Ectodermal cell (in vitro differentiated cells): ENCODE measurements at regions not wholly inside any gene's neighbourhood (a gene's known extent, or its start where the extent isn't known, plus 50 kb on each side); places are given as distances from the start of the nearest gene placed in this dataset.

ENCODE experiments used
- H3K27ac ChIP-seq: 2 replicates; pipeline ENCODE4 v1.7.0; 2013; ENCODE audit warnings: mild to moderate bottlenecking, low read depth, low read length; ENCODE audit not compliant: insufficient read depth, poor library complexity, severe bottlenecking
- H3K27me3 ChIP-seq: 2 replicates; pipeline ENCODE4 v1.7.0; 2013; ENCODE audit warnings: mild to moderate bottlenecking, low read length; ENCODE audit not compliant: insufficient read depth, control insufficient read depth, poor library complexity, severe bottlenecking
- H3K36me3 ChIP-seq: one replicate; pipeline ENCODE4 v1.7.0; 2013; ENCODE audit warnings: low read length; ENCODE audit not compliant: control insufficient read depth, insufficient read depth
- H3K4me1 ChIP-seq: one replicate; pipeline ENCODE4 v1.7.0; 2013; ENCODE audit warnings: low read length; ENCODE audit not compliant: control insufficient read depth, insufficient read depth
- H3K4me3 ChIP-seq: 2 replicates; pipeline ENCODE4 v1.7.0; 2013; ENCODE audit warnings: low read depth, low read length, control low read depth; ENCODE audit not compliant: insufficient read depth
- H3K9me3 ChIP-seq: 2 replicates; pipeline ENCODE4 v1.7.0; 2013; ENCODE audit warnings: mild to moderate bottlenecking, low read length, moderate library complexity; ENCODE audit not compliant: control insufficient read depth
- WGBS, 2 experiments: methylation state at CpG; one replicate each; pipeline ENCODE4 v1.1.7; 2013; ENCODE audit warnings: missing lambda C conversion rate in 2 of 2; 5-methylcytosine and 5-hydroxymethylcytosine counted together

DNA sequence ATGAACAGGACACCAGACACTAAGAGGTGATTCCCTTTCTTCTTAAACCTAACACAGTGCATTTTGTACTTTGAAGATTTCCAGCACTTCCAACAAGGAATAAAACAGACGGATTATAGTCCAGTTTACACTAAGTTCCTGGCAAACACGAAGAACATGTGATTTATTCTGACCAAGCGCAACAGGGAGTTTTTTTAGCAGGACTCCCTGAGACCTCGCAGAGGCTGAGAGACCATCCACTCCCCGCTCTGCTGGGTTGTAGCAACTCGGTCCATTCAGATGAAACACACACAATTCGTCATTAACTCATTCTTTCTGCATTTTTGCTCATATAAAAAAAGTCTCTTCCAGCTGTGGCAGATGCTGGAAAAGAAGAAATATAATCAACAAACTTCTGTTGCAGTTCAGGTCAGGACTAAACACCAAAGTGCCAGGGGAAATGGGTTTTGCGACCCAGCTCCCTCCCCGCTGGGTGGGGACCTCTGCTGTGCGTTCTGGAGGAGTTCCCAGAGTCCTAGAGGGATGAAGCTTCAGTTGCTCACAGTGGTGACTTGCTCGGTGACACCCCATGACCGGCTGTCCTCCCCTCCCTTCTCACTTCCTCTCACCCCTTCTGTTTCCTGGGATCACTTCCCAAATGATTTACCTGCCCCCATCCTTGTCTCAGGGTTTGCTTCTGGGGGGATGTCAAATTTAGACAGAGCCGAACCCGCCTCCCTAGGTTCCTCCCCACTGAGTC, 52.5 kb downstream of the KCNF1 start:
- 66 to 72% methylated on average over 14 of the region's 14 CpGs for WGBS, 2 experiments
- no peak overlapping the region for H3K27ac ChIP-seq
- H3K9me3 ChIP-seq: no peaks in the 10 kb centered on the region
- no peaks in the 10 kb centered on the region for H3K27me3 ChIP-seq
- H3K4me1 ChIP-seq: no peaks in the 10 kb centered on the region
- no peak overlapping the region for H3K4me3 ChIP-seq
- H3K36me3 ChIP-seq: no peaks in the 10 kb centered on the region

DNA sequence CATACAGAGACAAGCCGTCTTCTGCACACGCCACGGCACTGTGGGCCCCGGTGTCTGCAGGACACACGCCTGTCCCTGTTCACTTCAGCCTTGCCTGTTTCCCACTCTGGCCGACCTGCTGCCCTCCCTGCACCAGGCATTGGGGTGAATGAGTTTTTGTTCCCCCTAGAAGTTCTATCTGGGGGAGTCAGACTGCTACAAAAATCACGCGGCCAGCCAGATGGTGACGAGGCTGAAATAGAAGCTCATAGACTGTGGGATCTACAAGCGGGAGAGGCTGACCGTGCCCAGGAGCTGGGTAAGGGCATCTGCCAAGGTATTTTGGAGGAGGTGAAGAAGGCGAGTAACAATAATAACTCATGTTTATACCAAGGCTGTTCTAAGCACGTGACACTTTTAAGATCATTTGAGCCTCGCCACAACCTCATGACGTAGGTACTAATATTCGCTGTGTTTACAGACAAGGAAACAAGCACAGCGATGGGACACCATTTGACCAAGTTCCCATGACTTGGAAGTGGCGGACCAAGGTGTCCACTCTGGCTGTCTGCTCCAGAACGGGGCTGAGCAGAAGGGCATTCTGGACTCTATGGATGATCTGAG, 53.6 kb downstream of the KCNF1 start:
- Histone ChIP-seq H3K27me3 (no peaks in the 10 kb centered on the region), H3K36me3 (no peaks in the 10 kb centered on the region), H3K4me1 (no peaks in the 10 kb centered on the region), H3K9me3 (no peaks in the 10 kb centered on the region), H3K27ac (no peak overlapping the region), H3K4me3 (no peak overlapping the region)
- 95 to 97% methylated on average over 19 of the region's 19 CpGs for WGBS, 2 experiments

DNA sequence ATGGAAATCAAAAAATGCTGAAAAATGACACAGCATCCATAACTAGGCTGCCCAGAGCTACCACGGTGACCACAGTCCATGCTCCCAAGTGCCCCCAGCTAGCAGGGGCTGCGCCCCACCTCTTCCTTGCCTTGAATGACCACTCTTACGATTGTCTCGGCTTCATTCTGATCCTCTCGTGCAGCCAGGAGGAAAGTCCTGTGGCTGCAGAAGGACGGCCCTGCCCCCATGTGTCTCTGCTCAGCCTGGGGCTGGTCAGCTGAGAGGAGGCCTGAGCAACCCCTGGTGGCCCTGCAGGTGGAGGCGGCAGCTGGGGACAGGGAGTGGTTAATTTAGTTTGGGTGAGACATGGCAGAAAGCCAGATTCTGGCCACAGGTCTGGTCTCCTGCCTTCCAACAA, 54.3 kb downstream of the KCNF1 start:
- H3K27me3 ChIP-seq: no peaks in the 10 kb centered on the region
- peaks cover 3% of the 10 kb centered on the region for H3K4me1 ChIP-seq
- no peak overlapping the region for H3K4me3 ChIP-seq
- H3K27ac ChIP-seq: no peak overlapping the region
- no peaks in the 10 kb centered on the region for H3K36me3 ChIP-seq
- WGBS, 2 experiments: 88 to 90% methylated on average over 7 of the region's 7 CpGs
- no peaks in the 10 kb centered on the region for H3K9me3 ChIP-seq

DNA sequence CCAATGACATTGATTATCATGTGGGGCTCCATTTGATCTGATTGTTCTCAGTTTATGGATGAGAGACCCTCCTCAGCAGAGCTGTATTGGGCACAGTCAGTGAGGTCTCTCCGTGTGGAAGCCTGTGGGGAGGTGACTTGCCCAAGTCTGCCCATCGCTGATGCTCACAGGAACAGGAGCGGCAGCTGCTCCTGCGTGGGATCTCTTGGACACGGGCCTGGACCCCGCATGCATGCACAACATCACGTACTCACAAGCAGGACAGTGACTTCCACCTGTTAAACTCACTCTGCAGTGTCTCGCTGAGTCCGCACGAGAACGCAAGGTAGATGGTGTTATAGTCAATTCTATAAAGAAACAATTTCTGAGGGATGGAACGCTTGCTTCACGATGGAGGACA, 55.0 kb downstream of the KCNF1 start:
- no peaks in the 10 kb centered on the region for H3K9me3 ChIP-seq
- no peaks in the 10 kb centered on the region for H3K27me3 ChIP-seq
- no peaks in the 10 kb centered on the region for H3K36me3 ChIP-seq
- no peak overlapping the region for H3K27ac ChIP-seq
- 89 to 91% methylated on average over 13 of the region's 13 CpGs for WGBS, 2 experiments
- peaks cover 10% of the 10 kb centered on the region for H3K4me1 ChIP-seq
- H3K4me3 ChIP-seq: no peak overlapping the region

DNA sequence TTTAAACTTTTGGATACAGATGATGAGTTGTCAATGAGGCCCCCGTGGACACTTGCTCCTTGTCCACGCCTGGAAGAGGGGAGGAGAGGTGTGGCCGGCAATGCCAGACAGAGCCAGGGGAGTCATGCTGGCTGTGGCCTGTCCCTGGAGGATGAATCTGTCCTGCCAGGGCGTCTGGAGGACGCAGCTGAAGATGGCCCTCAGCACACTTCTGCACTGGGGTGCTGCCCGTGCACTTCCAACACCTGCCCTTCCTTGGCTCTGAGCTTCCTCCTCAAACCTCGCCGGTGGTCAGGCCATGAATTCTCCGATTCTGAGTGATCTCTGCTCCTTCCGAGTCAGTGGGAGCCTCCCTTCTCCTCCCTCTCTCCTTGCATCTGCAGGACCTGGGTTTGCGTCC, 56.4 kb downstream of the KCNF1 start:
- H3K27me3 ChIP-seq: no peaks in the 10 kb centered on the region
- WGBS, 2 experiments: 88 to 92% methylated on average over 11 of the region's 11 CpGs
- H3K4me3 ChIP-seq: no peak overlapping the region
- peaks cover 16% of the 10 kb centered on the region for H3K4me1 ChIP-seq
- H3K9me3 ChIP-seq: no peaks in the 10 kb centered on the region
- no peak overlapping the region for H3K27ac ChIP-seq
- no peaks in the 10 kb centered on the region for H3K36me3 ChIP-seq

DNA sequence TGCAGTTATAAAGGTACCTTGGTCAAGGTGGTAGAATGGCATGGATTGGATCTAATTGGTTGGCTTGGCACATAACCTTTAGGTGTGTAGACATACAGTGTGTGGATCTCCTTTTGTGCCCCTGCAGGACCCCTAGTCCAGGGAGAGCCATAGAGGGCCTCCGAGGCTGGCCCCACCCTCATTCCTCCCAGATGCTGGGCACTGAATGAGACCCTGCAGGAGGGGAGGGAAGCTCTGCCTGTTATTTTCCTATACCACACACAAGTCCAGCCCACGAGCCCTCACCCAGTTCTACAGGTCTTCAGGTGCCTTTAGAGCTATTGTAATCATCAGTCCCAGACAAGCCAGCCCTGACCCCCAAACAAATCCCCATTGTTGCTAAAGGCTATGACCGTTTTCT, 58.9 kb downstream of the KCNF1 start:
- Histone ChIP-seq H3K36me3 (no peaks in the 10 kb centered on the region), H3K4me3 (no peak overlapping the region), H3K4me1 (peaks cover 23% of the 10 kb centered on the region)

DNA sequence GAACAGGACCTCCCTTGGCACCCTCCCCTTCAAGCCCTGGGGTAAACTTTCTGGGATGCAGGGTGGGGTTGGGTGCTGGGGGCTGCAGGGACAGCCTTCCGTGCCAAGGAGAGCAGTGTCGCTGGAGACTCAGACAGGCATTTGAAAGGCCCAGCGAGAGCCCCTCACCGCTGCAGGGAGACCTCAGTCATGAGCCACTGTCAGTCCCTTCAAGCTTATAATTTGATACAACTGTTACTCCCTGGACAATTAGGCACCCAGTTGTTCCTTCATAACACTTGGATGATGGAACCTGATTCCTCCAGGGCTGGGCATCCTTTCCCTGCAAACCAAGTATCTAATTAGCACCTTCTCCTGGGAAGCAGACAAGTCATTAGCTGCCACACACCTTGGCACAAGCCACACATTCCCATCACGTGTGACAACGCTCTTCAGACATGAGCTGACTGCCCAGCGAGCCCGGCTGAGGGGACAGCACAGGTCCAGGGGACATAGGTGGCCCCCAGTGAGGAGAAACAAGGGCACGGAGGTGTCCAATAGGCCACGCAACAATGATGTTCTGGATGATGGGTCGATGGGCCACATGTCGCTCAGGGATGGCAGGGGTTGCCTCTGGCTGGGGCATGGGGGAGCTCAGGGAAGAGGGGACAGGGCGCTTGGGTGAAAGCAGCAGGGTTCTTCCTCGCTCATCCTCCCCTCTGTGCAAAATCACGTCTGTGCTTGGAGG, 59.6 kb downstream of the KCNF1 start:
- Histone ChIP-seq H3K4me3 (no peak overlapping the region), H3K4me1 (peaks cover 23% of the 10 kb centered on the region), H3K27ac (no peak overlapping the region), H3K36me3 (no peaks in the 10 kb centered on the region), H3K9me3 (no peaks in the 10 kb centered on the region), H3K27me3 (no peaks in the 10 kb centered on the region)
- 84% methylated on average over 15 of the region's 15 CpGs for WGBS, 2 experiments

More for the DNA sequence above, 58.9 kb downstream of the KCNF1 start:
- H3K27me3 ChIP-seq: no peaks in the 10 kb centered on the region
- 24 to 40% methylated on average over 3 of the region's 3 CpGs for WGBS, 2 experiments
- no peaks in the 10 kb centered on the region for H3K9me3 ChIP-seq
- no peak overlapping the region for H3K27ac ChIP-seq

DNA sequence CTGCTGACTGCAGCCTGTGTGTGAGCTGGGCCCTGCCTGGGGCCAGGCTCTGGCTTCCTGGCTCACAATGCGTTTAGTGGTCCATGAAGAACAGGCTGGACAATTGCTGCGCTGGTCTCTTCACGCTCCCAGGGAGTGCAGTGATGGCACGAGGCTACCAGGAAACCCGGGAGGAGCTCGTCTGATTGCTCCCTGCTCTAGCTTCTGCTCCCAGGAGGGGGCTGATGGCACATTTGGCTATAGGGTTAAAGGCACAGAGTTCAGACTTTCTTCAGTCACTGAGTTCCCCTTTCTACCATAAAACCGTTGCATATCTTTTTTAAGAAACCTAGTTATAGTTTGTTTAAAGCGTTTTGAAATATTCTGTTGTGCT, 60.1 kb downstream of the KCNF1 start:
- no peak overlapping the region for H3K27ac ChIP-seq
- no peaks in the 10 kb centered on the region for H3K36me3 ChIP-seq
- H3K4me3 ChIP-seq: no peak overlapping the region
- 52 to 53% methylated on average over 7 to 8 of the region's 8 CpGs for WGBS, 2 experiments
- H3K4me1 ChIP-seq: peaks cover 23% of the 10 kb centered on the region
- no peaks in the 10 kb centered on the region for H3K27me3 ChIP-seq
- no peaks in the 10 kb centered on the region for H3K9me3 ChIP-seq

DNA sequence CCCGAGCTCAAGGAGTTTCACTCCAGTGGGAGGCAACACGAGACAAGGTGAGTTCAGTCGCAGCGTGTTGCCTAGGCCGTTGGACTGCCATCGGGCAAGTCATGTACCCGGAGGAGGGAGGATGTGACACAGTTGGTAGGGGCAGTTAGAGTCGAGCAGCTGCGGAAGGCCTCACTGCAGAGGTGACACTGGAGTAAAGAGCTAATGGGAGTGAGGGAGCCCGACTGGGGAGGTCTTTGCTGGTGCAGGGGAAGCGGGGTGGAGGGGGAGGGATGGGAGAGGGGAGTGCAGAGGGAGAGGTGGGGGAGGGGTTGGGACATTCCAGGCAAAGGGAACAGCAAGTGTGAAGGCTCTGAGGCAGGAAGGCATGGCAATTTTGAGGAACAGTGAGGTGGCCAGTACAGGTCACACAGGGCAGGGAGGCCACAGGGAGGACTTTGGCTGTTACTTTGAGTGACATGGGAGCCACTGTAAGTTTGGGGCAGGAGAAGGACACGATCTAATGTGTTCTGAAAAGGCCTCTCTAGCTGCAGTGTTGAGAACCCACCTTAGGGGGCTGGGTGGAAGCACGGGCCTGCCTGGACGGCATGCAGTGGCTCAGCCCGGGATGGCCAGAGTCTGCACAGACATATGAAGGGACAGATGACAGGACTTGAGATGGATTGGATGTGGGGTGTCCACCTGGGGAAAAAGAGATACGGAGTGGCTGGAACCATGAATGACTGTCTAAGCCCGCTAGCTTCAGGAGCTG, 61.1 kb downstream of the KCNF1 start:
- 82 to 84% methylated on average over 17 of the region's 17 CpGs for WGBS, 2 experiments
- Histone ChIP-seq H3K9me3 (no peaks in the 10 kb centered on the region), H3K36me3 (no peaks in the 10 kb centered on the region), H3K4me1 (peaks cover 32% of the 10 kb centered on the region), H3K4me3 (no peak overlapping the region), H3K27me3 (no peaks in the 10 kb centered on the region), H3K27ac (no peak overlapping the region)

DNA sequence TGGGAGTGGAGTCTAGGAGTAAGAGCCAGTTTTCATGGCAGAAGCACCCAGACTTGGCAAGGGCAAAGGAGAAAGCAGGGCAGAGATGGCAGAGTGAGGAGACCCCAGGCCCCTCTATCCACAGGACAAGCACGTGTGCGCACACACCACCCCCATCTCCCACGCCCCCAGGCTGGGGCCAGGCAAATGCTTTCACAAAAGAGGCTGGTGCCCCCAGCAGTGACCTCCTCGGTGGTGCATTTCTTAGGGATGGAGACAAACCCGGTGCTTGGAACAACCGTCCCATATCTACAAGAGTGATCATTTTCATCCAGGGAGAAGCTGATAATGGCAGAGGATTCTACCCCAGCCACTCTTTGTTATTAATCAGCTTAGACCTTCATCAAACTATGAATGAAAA, 62.0 kb downstream of the KCNF1 start:
- Histone ChIP-seq H3K27ac (no peak overlapping the region), H3K4me1 (peaks cover 38% of the 10 kb centered on the region), H3K9me3 (no peaks in the 10 kb centered on the region), H3K27me3 (no peaks in the 10 kb centered on the region), H3K36me3 (no peaks in the 10 kb centered on the region), H3K4me3 (no peak overlapping the region)
- WGBS, 2 experiments: 24 to 25% methylated on average over 6 of the region's 6 CpGs
